OCI-LY1 (cell line): ENCODE measurements at regions not wholly inside any gene's neighbourhood (a gene's known extent, or its start where the extent isn't known, plus 50 kb on each side); places are given as distances from the start of the nearest gene placed in this dataset.

Experiments
- CTCF ChIP-seq: fragments of 200-600 bp; sonication (generic), shearing (Covaris generic); IDR thresholded peaks from 2 replicates; pipeline ENCODE4 v1.5.1; 2017; ENCODE audit warnings: mild to moderate bottlenecking, antibody characterized with exemption, low read length, moderate library complexity, mixed read lengths
- EZH2 ChIP-seq: fragments of 200-600 bp; sonication (generic), shearing (Covaris generic); IDR thresholded peaks from 2 replicates; pipeline ENCODE4 v1.8.0; 2017; ENCODE audit warnings: borderline replicate concordance, mixed run types, mild to moderate bottlenecking, antibody characterized with exemption, low read length, moderate library complexity, mixed read lengths

- TF ChIP-seq EZH2 (no peak), CTCF (no peak)
Observed at GRCh38 chr14:61193476-61193875, 87.7 kb downstream of the TMEM30B start.
